OCI-LY7 (cell line): ENCODE measurements at regions not wholly inside any gene's neighbourhood (a gene's known extent, or its start where the extent isn't known, plus 50 kb on each side); places are given as distances from the start of the nearest gene placed in this dataset.
A peak's percentile ranks its signal among the peaks of the same experiment; 100 is the strongest.

Source experiments
- BruUV-seq: library from RNA; stranded (reverse); fragments of 400-500 nt; replicated peaks from 2 replicates; lab custom pipeline; 2021; lab: Mats Ljungman, UMichigan
- CTCF ChIA-PET: fragments of 300-600 bp; sonication (Branson Sonifier 250); formaldehyde crosslinking; loops from one replicate; lab custom pipeline; 2022; ENCODE audit warnings: antibody characterized with exemption; ENCODE audit not compliant: unreplicated experiment; lab: Charles Lee
- POLR2A ChIA-PET: fragments of 300-600 bp; sonication (Branson Sonifier 250); formaldehyde crosslinking; loops from one replicate; lab custom pipeline; 2022; ENCODE audit warnings: antibody characterized with exemption; lab: Charles Lee
- DNase-seq: peaks from one replicate; pipeline ENCODE4 v3.0.0-alpha.2; 2015; ENCODE audit warnings: low spot score
- H2AFZ ChIP-seq: fragments of 200-600 bp; sonication (generic), shearing (Covaris generic); 2 replicates; pipeline ENCODE4 v1.6.1; 2014; ENCODE audit warnings: mild to moderate bottlenecking, antibody characterized with exemption, low read length, moderate library complexity
- H3K27ac ChIP-seq: fragments of 200-600 bp; sonication (generic); 2 replicates; pipeline ENCODE4 v1.5.1; 2014; ENCODE audit warnings: mixed run types, low read depth, mild to moderate bottlenecking, moderate library complexity, low read length, inconsistent platforms; ENCODE audit not compliant: poor library complexity, severe bottlenecking
- H3K36me3 ChIP-seq: fragments of 200-600 bp; sonication (generic); 2 replicates; pipeline ENCODE4 v1.6.1; 2014; ENCODE audit warnings: mild to moderate bottlenecking, antibody characterized with exemption, low read length, moderate library complexity, mixed read lengths; ENCODE audit not compliant: insufficient read depth
- H3K4me1 ChIP-seq: fragments of 200-600 bp; sonication (generic); 2 replicates; pipeline ENCODE4 v1.5.1; 2014; ENCODE audit warnings: mild to moderate bottlenecking, low read length; ENCODE audit not compliant: insufficient read depth, poor library complexity, severe bottlenecking
- H3K4me2 ChIP-seq: fragments of 200-600 bp; sonication (generic); 2 replicates; pipeline ENCODE4 v1.6.1; 2014; ENCODE audit warnings: mild to moderate bottlenecking, low read length
- H3K4me3 ChIP-seq: fragments of 200-600 bp; sonication (generic); 2 replicates; pipeline ENCODE4 v1.5.1; 2014; ENCODE audit warnings: mild to moderate bottlenecking, low read depth, low read length; ENCODE audit not compliant: poor library complexity, severe bottlenecking
- H3K79me2 ChIP-seq: fragments of 200-600 bp; sonication (generic); 2 replicates; pipeline ENCODE4 v1.6.1; 2016; ENCODE audit warnings: low read depth, mild to moderate bottlenecking, low read length, moderate library complexity, mixed read lengths; ENCODE audit not compliant: insufficient read depth
- H3K9me2 ChIP-seq: fragments of 200-600 bp; sonication (generic); 2 replicates; pipeline ENCODE4 v1.6.1; 2016; ENCODE audit warnings: mild to moderate bottlenecking, low read length, mixed read lengths; ENCODE audit not compliant: insufficient read depth
- H3K9me3 ChIP-seq: fragments of 200-600 bp; sonication (generic); 2 replicates; pipeline ENCODE4 v1.6.1; 2014; ENCODE audit warnings: mild to moderate bottlenecking, mixed run types, low read length, mixed read lengths
- H4K20me1 ChIP-seq: fragments of 200-600 bp; sonication (generic); 2 replicates; pipeline ENCODE4 v1.6.1; 2014; ENCODE audit warnings: mild to moderate bottlenecking, antibody characterized with exemption, low read length, moderate library complexity, mixed read lengths; ENCODE audit not compliant: insufficient read depth
- EZH2phosphoT487 ChIP-seq: fragments of 200-600 bp; sonication (generic); IDR thresholded peaks from 2 replicates; pipeline ENCODE4 v1.6.1; 2018; ENCODE audit warnings: low read depth, borderline replicate concordance, mild to moderate bottlenecking, mixed run types, antibody characterized with exemption, low read length, moderate library complexity, mixed read lengths
- intact Hi-C: fragments of 100-400 bp; cut with micrococcal nuclease; formaldehyde crosslinking; loops from one replicate; pipeline ENCODE4 v1.10.0; 2022; ENCODE audit not compliant: unreplicated experiment
- TF ChIP-seq, protein P1 (sequence below): fragments of 200-600 bp; sonication (generic); conservative IDR thresholded peaks from 2 replicates; pipeline ENCODE4 v1.5.1; 2014; ENCODE audit warnings: mild to moderate bottlenecking, antibody characterized with exemption, low read length, moderate library complexity, mixed read lengths

DNA sequence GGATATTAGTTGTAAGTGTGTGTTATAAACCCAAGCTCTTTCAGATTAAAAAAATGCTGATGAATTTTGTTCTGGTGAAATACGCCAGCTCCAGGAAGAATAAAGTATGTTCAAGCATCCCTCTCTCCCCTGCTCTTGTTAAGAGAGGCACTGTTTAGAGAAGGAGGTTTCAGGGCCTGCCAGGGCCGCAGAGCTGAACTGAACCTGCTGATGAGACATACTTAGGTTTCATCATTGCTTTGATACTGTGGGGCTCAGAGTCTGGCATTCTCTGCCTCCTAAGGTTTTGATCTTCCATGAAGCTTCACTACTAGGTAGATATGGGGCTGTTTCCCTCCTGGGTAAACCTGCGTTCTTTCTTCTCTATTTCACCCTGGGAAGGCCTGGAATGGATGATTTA, 175.3 kb upstream of the FAM20A start:
- Histone ChIP-seq H3K4me3 (no peak overlapping the region), H3K4me1 (peaks cover 26% of the 10 kb centered on the region), H4K20me1 (no peaks in the 10 kb centered on the region), H2AFZ (no peak overlapping the region), H3K27ac (no peak overlapping the region), H3K9me2 (no peaks in the 10 kb centered on the region), H3K36me3 (no peaks in the 10 kb centered on the region), H3K79me2 (no peaks in the 10 kb centered on the region), H3K4me2 (no peak overlapping the region), H3K9me3 (no peaks in the 10 kb centered on the region)
- ChIA-PET CTCF (no interaction called here), POLR2A (no interaction called here)
- no TSS peak for BruUV-seq
- intact Hi-C loops = loop anchor here (10.0 kb wide), 1 partner anchor 288 kb away; the partner anchor contains the start of gene ABCA9
- DNase-seq = no peak
- no peak for TF ChIP-seq EZH2phosphoT487
- TF ChIP-seq, protein P1, sequence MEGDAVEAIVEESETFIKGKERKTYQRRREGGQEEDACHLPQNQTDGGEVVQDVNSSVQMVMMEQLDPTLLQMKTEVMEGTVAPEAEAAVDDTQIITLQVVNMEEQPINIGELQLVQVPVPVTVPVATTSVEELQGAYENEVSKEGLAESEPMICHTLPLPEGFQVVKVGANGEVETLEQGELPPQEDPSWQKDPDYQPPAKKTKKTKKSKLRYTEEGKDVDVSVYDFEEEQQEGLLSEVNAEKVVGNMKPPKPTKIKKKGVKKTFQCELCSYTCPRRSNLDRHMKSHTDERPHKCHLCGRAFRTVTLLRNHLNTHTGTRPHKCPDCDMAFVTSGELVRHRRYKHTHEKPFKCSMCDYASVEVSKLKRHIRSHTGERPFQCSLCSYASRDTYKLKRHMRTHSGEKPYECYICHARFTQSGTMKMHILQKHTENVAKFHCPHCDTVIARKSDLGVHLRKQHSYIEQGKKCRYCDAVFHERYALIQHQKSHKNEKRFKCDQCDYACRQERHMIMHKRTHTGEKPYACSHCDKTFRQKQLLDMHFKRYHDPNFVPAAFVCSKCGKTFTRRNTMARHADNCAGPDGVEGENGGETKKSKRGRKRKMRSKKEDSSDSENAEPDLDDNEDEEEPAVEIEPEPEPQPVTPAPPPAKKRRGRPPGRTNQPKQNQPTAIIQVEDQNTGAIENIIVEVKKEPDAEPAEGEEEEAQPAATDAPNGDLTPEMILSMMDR = no peak

DNA sequence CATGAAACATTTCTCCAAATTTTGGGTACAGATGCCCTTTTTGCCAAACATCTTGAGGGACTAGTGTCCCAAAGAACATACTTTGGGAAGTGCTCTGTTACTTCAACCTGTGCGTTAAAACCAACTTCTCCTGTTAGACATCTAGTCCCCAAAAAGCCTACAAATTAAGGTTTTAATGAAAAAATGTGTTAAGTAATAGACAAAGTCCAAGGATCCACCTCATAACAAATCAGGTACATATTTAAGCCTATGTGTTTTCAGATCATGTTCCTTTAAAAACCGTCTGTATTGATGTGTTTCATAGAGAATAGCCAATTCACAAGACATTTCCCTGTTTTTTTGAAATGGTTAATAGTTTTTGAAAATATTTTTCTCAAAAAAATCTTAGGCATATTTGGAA, 174.8 kb upstream of the FAM20A start:
- Histone ChIP-seq H3K36me3 (no peaks in the 10 kb centered on the region), H3K9me2 (no peaks in the 10 kb centered on the region), H3K79me2 (no peaks in the 10 kb centered on the region), H3K4me1 (peaks cover 26% of the 10 kb centered on the region), H2AFZ (no peak overlapping the region), H4K20me1 (no peaks in the 10 kb centered on the region), H3K4me2 (no peak overlapping the region), H3K9me3 (no peaks in the 10 kb centered on the region), H3K4me3 (no peak overlapping the region), H3K27ac (no peak overlapping the region)
- POLR2A ChIA-PET = interaction anchor here (1.2 kb wide), 1 partner anchor 13 kb away, joined by 3 read pairs; no protein-coding TSS in a partner anchor
- no peak for TF ChIP-seq EZH2phosphoT487
- TF ChIP-seq, protein P1 = no peak
- DNase-seq = no peak
- intact Hi-C loops = loop anchor here (2.0 to 10.0 kb wide), 4 partner anchors 131 to 341 kb away; partner anchors contain the start of gene ABCA9
- BruUV-seq = no TSS peak
- CTCF ChIA-PET = no interaction called here

DNA sequence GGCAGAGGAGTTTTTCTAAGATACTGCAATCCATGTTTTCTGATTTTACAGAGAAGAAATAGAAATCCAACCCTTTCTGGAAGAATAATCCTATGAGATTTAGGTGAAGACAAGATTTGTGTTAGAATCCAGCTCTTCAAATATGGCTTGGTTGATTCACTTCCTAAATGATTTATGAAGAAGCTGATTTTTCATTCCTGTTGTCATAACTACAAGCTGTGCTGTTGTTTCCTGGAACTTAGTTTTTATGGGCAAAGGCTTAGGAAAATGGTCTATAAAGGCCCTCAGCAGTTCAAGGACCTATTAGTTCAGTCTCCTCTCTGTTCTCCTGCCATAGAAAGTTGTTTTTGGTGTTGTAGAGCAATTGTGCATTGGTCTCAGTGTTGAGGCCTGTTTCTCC, 174.2 kb upstream of the FAM20A start:
- POLR2A ChIA-PET = interaction anchor here (0.5 to 1.2 kb wide), 3 partner anchors 13 to 530 kb away, joined by 3 to 6 read pairs (median 3); no protein-coding TSS in a partner anchor
- intact Hi-C loops = loop anchor here (2.0 to 10.0 kb wide), 4 partner anchors 131 to 341 kb away; partner anchors contain the start of gene ABCA9
- Histone ChIP-seq H3K36me3 (no peaks in the 10 kb centered on the region), H4K20me1 (no peaks in the 10 kb centered on the region), H2AFZ (peak overlapping the region; percentile 76), H3K4me3 (peak overlapping the region; percentile 63), H3K27ac (peak overlapping the region; percentile 60), H3K4me1 (peaks cover 26% of the 10 kb centered on the region), H3K9me3 (no peaks in the 10 kb centered on the region), H3K79me2 (no peaks in the 10 kb centered on the region), H3K9me2 (no peaks in the 10 kb centered on the region), H3K4me2 (peak overlapping the region; percentile 66)
- no peak for DNase-seq
- BruUV-seq = no TSS peak
- TF ChIP-seq EZH2phosphoT487 = no peak
- TF ChIP-seq, protein P1 = no peak
- CTCF ChIA-PET = no interaction called here
